AG04449 (cell line): ENCODE measurements at regions not wholly inside any gene's neighbourhood (a gene's known extent, or its start where the extent isn't known, plus 50 kb on each side); places are given as distances from the start of the nearest gene placed in this dataset.

ENCODE experiments used
- CTCF ChIA-PET: fragments of 350-600 bp; formaldehyde crosslinking; extraction: SDS; loops from one replicate; lab custom pipeline; 2021; ENCODE audit warnings: antibody characterized with exemption; lab: Yijun Ruan, JAX
- POLR2A ChIA-PET: fragments of 400-600, 350-600 bp; formaldehyde crosslinking; extraction: SDS; loops from one replicate; lab custom pipeline; 2020; ENCODE audit warnings: antibody characterized with exemption, inconsistent platforms; lab: Yijun Ruan, JAX
- DNase-seq: peaks from one replicate; pipeline ENCODE4 v3.0.0-alpha.2; 2010; ENCODE audit warnings: low read depth, low spot score
- H3K4me3 ChIP-seq: 2 replicates; pipeline ENCODE4 v1.5.1; 2011; ENCODE audit warnings: low read depth, mild to moderate bottlenecking, control low read depth, low read length
- TF ChIP-seq, protein P1 (sequence below): IDR thresholded peaks from one replicate; pipeline ENCODE4 v1.5.1; 2011; ENCODE audit warnings: mild to moderate bottlenecking, moderate library complexity, low read length, control low read depth, inconsistent platforms; ENCODE audit not compliant: insufficient read depth; ENCODE audit errors: missing control alignments

- DNase-seq: no peak
- TF ChIP-seq, protein P1, sequence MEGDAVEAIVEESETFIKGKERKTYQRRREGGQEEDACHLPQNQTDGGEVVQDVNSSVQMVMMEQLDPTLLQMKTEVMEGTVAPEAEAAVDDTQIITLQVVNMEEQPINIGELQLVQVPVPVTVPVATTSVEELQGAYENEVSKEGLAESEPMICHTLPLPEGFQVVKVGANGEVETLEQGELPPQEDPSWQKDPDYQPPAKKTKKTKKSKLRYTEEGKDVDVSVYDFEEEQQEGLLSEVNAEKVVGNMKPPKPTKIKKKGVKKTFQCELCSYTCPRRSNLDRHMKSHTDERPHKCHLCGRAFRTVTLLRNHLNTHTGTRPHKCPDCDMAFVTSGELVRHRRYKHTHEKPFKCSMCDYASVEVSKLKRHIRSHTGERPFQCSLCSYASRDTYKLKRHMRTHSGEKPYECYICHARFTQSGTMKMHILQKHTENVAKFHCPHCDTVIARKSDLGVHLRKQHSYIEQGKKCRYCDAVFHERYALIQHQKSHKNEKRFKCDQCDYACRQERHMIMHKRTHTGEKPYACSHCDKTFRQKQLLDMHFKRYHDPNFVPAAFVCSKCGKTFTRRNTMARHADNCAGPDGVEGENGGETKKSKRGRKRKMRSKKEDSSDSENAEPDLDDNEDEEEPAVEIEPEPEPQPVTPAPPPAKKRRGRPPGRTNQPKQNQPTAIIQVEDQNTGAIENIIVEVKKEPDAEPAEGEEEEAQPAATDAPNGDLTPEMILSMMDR: no peak
- CTCF ChIA-PET: no interaction called here
- POLR2A ChIA-PET: no interaction called here
- no peak overlapping the region for H3K4me3 ChIP-seq
Measured at GRCh38 chr1:115192200-115192767, 103.0 kb upstream of the TSPAN2 start.

DNA sequence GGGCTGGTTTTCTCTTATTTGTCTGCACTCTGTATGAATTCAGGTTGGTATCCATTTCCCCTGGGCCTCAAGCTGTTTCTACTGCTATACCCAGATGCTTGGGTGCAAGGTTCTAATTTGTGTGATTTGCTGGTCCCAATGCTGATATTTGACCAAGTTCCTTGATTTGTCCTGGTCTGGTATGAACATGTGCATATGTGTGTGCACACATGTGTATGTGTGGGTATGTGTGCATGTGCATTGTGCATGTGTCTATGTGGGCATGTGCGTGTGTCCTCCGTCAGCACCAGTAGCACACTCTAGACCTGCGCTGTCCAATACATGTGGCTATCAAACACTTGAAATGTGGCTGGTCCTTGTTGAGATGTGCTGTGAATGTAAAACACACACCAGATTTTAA is 102.4 kb upstream of the TSPAN2 start:
- POLR2A ChIA-PET: no interaction called here
- H3K4me3 ChIP-seq: no peak overlapping the region
- CTCF ChIA-PET: interaction anchor here (0.9 to 1.7 kb wide), 5 partner anchors 19 to 347 kb away, joined by 3 to 4 read pairs (median 3); no protein-coding TSS in a partner anchor
- TF ChIP-seq, protein P1: no peak
- no peak for DNase-seq

DNA sequence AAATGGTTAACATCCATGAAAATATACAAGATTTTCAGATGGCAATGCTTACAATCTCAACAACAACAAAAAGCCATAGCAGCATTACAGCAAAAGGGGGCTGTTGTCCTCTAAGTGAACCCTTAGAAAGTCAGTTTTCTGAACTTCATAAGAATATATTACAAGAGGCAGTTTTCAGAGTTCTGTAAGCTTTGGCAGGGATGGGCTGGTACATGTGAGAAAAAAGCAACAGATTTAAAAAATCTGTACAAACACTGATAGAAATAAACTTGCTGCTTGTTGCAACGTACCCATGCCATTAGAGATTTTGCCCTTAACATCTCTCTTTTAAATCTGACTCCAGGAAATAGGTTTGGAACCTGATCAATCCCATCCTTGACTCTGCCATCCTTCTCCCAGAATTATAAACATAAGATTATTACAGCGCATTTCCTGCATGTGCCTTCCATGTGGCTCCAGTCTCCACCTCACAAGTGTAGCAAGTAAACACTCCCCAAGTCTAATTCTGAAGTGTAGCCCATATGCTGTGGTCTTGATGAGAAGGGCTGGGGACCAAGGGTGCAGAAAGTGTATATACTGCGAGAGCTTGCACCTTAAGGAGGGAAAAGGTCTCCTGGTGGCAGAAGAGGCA is 101.4 kb upstream of the TSPAN2 start:
- POLR2A ChIA-PET: interaction anchor here (0.9 to 1.8 kb wide), 8 partner anchors 11 to 148 kb away, joined by 3 to 12 read pairs (median 6); partner anchors contain the start of gene NGF
- H3K4me3 ChIP-seq: no peak overlapping the region
- TF ChIP-seq, protein P1: no peak
- no peak for DNase-seq
- CTCF ChIA-PET: interaction anchor here (0.9 to 1.9 kb wide), 10 partner anchors 9 to 348 kb away, joined by 3 to 7 read pairs (median 4); no protein-coding TSS in a partner anchor

DNA sequence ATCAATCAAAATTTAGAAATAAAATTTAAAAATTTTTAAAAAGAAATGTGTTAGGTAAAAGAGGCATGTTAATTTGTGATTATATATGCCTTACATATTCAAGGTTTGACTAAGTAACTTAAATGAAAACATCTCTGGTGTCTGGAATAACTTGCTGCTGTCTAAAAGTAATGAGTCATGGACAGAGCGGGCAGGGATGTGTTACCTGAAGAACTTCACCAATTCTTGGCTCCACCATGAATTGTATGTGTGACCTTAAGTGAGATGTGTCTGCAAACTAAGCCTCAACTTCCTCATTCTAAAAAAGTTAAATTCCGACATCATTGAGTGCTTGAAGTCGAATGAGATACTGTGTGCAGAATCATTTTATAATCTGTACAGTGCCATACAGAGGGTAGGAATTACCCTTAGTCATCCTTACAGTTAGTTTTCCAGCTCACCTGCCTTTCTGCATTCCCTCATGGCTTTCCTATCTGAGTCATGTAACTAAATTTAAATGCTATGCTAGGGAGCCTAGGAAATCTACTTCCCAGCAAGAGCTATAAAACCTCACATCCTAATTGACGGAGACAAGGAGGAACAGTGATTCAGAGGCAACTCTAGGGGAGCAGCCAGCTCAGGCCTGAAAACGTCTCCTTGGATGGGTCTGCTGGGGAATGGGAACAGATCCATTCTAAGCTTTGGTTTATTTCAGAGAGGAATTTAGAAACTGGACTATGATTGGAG is 100.7 kb upstream of the TSPAN2 start:
- ChIA-PET POLR2A (interaction anchor here (0.9 to 1.8 kb wide), 8 partner anchors 10 to 148 kb away, joined by 3 to 12 read pairs (median 6); partner anchors contain the start of gene NGF), CTCF (interaction anchor here (1.0 to 1.9 kb wide), 6 partner anchors 8 to 349 kb away, joined by 3 to 7 read pairs (median 4); no protein-coding TSS in a partner anchor)
- DNase-seq: peak; percentile 94
- TF ChIP-seq, protein P1: no peak
- no peak overlapping the region for H3K4me3 ChIP-seq

DNA sequence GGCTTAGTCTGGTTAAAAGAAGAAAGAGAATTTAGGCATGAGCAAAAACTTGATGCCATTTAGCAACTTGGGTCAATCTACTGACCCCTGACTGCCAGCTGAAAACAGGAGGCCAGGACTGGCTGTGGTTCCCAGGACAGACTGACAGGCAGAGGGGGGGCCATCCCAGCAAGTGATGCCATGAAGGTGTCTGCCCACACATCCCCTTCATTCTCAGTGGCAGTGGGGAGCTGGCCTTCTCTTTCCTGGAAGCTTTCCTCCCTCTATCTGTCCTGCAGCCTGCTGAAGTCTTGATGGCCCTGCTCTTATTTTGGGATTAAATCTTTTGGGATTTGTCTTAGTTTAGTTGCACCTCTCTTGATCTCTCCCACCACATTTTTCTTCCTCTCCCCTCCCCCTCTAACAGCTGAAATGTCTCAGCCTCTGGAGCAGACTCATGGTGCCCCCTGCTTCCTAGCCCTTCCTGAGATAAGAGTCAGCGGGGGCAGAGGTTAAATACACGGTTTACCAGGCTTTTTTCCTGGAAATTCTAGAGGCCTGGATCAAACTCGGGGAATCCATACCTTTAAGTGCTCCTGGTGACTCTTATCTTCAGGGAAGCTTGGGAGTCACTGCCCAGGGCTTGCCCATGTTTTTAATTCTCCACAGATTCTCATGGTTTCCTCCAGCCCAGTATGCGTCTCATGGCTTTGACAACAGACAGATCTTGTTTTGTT is 99.5 kb upstream of the TSPAN2 start:
- TF ChIP-seq, protein P1: no peak
- no peak overlapping the region for H3K4me3 ChIP-seq
- POLR2A ChIA-PET: no interaction called here
- no peak for DNase-seq
- CTCF ChIA-PET: interaction anchor here (0.9 to 1.1 kb wide), 3 partner anchors 9 to 281 kb away, joined by 3 read pairs; no protein-coding TSS in a partner anchor
